ENCODE measurements at regions not wholly inside any gene's neighbourhood (a gene's known extent, or its start where the extent isn't known, plus 50 kb on each side); places are given as distances from the start of the nearest gene placed in this dataset.

DNA sequence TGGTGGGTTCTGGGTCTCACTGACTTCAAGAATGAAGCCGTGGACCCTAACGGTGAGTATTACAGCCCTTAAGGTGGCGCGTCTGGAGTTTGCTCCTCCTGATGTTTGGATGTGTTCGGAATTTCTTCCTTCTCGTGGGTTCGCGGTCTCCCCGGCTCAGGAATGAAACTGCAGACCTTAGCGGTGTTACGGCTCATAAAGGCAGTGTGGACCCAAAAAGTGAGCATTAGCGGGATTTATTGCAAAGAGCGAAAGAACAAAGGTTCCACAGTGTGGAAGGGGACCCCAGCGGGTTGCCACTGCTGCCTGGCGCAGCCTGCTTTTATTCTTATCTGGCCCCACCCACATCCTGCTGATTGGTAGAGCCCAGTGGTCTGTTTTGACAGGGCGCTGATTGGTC, 420.5 kb upstream of the BCHE start:
- Histone ChIP-seq H3K18ac (ENCODE audit: low read depth, low read length) (no peak overlapping the region), H2BK20ac (ENCODE audit: low read depth, low read length) (no peak overlapping the region), H3K4me2 (ENCODE audit: low read depth, low read length) (no peak overlapping the region), H3K14ac (replicated peaks; ENCODE audit: low read depth, low read length) (no peak overlapping the region), H3K23ac (ENCODE audit: low read depth, low read length) (no peak overlapping the region), H2BK120ac (ENCODE audit: low read depth, low read length) (no peak overlapping the region), H2AK5ac (ENCODE audit: low read depth, low read length) (no peak overlapping the region), H4K91ac (ENCODE audit: insufficient read depth, low read depth, low read length) (no peak overlapping the region), H3K79me1 (ENCODE audit: low read depth in 1 of 2, low read length in 2 of 2) (no peaks in the 10 kb centered on the region), H2BK15ac (ENCODE audit: low read depth, low read length) (no peak overlapping the region), H3K4me3 (ENCODE audit: insufficient read depth, low read depth, low read length) (no peak overlapping the region), H4K20me1 (ENCODE audit: insufficient read depth, low read length) (no peaks in the 10 kb centered on the region), H3K27ac (ENCODE audit: insufficient read depth, low read length) (no peak overlapping the region), H3K56ac (ENCODE audit: extremely low read depth, insufficient read depth, low read length) (no peak overlapping the region), H2AK9ac (replicated peaks; ENCODE audit: low read depth, low read length, poor library complexity) (no peak overlapping the region), H3K9ac (ENCODE audit: low read depth, low read length) (no peak overlapping the region), H3K9me3 (ENCODE audit: control insufficient read depth, insufficient read depth, low read length) (0 out of 2 replicates have a peak, but pooled peaks cover 4% of the 10 kb centered on the region), H3K27me3 (ENCODE audit: control insufficient read depth, insufficient read depth, low read length) (no peaks in the 10 kb centered on the region), H4K8ac (ENCODE audit: low read depth in 2 of 2, low read length in 2 of 2) (no peak overlapping the region), H2AFZ (replicated peaks; ENCODE audit: low read length, poor library complexity) (no peak overlapping the region), H3K4me1 (ENCODE audit: control insufficient read depth, insufficient read depth, low read length) (no peaks in the 10 kb centered on the region), H3K36me3 (ENCODE audit: control insufficient read depth, insufficient read depth, low read length) (no peaks in the 10 kb centered on the region), H3K4ac (ENCODE audit: low read depth, low read length) (no peak overlapping the region), H3K9me1 (ENCODE audit: insufficient read depth, low read length) (no peaks in the 10 kb centered on the region), H4K5ac (ENCODE audit: low read depth, low read length) (no peak overlapping the region), H2BK5ac (ENCODE audit: low read depth, low read length, poor library complexity, severe bottlenecking) (no peak overlapping the region)
- CTCF ChIA-PET: no interaction called here
- 93% methylated on average over 3 of the region's 16 CpGs; no CpG with 5 or more reads in 1 of the 2 experiments for WGBS, 2 experiments (ENCODE audit: extremely low coverage in 2 of 2, insufficient read length in 1 of 2)
- in situ Hi-C loops (cut with MboI; ENCODE audit: low sequenced_read_pairs): no loop called here
- no peak for DNase-seq
- TF ChIP-seq CHD1 (IDR thresholded peaks at IDR 0.05; ENCODE audit: low read depth, low read length) (no peak), CEBPB (IDR thresholded peaks at IDR 0.05; ENCODE audit: low read depth, low read length) (no peak), BHLHE40 (IDR thresholded peaks at IDR 0.05; ENCODE audit: low read depth, low read length) (no peak), RAD21 (IDR thresholded peaks at IDR 0.05; ENCODE audit: low read length) (no peak), RCOR1 (IDR thresholded peaks at IDR 0.05; ENCODE audit: insufficient replicate concordance, low read length) (no peak), MXI1 (IDR thresholded peaks at IDR 0.05; ENCODE audit: borderline replicate concordance, low read depth, low read length) (no peak), NFE2L2 (IDR thresholded peaks at IDR 0.05; ENCODE audit: low read depth, low read length) (no peak), MAZ (IDR thresholded peaks at IDR 0.05; ENCODE audit: borderline replicate concordance, low read depth, low read length) (no peak), FOS (IDR thresholded peaks at IDR 0.05; ENCODE audit: low read depth, low read length) (no peak), MAFK (IDR thresholded peaks at IDR 0.05; ENCODE audit: low read depth, low read length) (no peak), POLR2A (IDR thresholded peaks at IDR 0.05; ENCODE audit: low read depth, low read length) (no peak), CTCF (conservative IDR thresholded peaks at IDR 0.05; ENCODE audit: low read depth, low read length) (no peak), RFX5 (IDR thresholded peaks at IDR 0.05; ENCODE audit: low read depth, low read length) (no peak)
- TF ChIP-seq, protein P1, sequence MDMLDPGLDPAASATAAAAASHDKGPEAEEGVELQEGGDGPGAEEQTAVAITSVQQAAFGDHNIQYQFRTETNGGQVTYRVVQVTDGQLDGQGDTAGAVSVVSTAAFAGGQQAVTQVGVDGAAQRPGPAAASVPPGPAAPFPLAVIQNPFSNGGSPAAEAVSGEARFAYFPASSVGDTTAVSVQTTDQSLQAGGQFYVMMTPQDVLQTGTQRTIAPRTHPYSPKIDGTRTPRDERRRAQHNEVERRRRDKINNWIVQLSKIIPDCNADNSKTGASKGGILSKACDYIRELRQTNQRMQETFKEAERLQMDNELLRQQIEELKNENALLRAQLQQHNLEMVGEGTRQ (IDR thresholded peaks at IDR 0.05; ENCODE audit: low read depth, low read length): no peak
- TF ChIP-seq, protein P2, sequence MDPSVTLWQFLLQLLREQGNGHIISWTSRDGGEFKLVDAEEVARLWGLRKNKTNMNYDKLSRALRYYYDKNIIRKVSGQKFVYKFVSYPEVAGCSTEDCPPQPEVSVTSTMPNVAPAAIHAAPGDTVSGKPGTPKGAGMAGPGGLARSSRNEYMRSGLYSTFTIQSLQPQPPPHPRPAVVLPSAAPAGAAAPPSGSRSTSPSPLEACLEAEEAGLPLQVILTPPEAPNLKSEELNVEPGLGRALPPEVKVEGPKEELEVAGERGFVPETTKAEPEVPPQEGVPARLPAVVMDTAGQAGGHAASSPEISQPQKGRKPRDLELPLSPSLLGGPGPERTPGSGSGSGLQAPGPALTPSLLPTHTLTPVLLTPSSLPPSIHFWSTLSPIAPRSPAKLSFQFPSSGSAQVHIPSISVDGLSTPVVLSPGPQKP (IDR thresholded peaks at IDR 0.05; ENCODE audit: borderline replicate concordance, low read depth, low read length): no peak
- dilution Hi-C loops (cut with HindIII; ENCODE audit: low sequenced_read_pairs, unreplicated experiment): no loop called here
- BruUV-seq (replicated peaks): no TSS peak
- intact Hi-C loops (cut with micrococcal nuclease): no loop called here
- POLR2A ChIA-PET (ENCODE audit: unreplicated experiment): no interaction called here
- no peak for ATAC-seq (ENCODE audit: low read depth)

Measured in IMR-90 (cell line).